ENCODE measurements at regions not wholly inside any gene's neighbourhood (a gene's known extent, or its start where the extent isn't known, plus 50 kb on each side); places are given as distances from the start of the nearest gene placed in this dataset.
"Not testable (repeated sequence)": the region's sequence is repeated elsewhere in the genome, so short reads cannot be mapped to it uniquely, and the experiment has no call there.

GRCh38 chr14:55807053-55807880 lies 227.3 kb downstream of the KTN1 start:
- peak; percentile 60 to 68 for DNase-seq (ENCODE audit: low read depth in 2 of 2)

- no peak for DNase-seq (ENCODE audit: low read depth in 2 of 2)
Measured at GRCh38 chr14:55807881-55808379, 227.9 kb downstream of the KTN1 start.

GRCh38 chr14:55813630-55814029 lies 233.6 kb downstream of the KTN1 start:
- no peak for DNase-seq (ENCODE audit: low read depth in 2 of 2)

- no peak for DNase-seq (ENCODE audit: low read depth in 2 of 2)
Measured at GRCh38 chr14:55814064-55814463, 234.1 kb downstream of the KTN1 start.

GRCh38 chr14:55814873-55815272 lies 234.9 kb downstream of the KTN1 start:
- DNase-seq (ENCODE audit: low read depth in 2 of 2) = no peak

- DNase-seq (ENCODE audit: low read depth in 2 of 2) = no peak
Measured at GRCh38 chr14:55816225-55816624, 236.2 kb downstream of the KTN1 start.

- DNase-seq (ENCODE audit: low read depth in 2 of 2) = no peak
Measured at GRCh38 chr14:55819610-55820304, 239.8 kb downstream of the KTN1 start.

GRCh38 chr14:55822906-55823305 lies 242.9 kb downstream of the KTN1 start:
- DNase-seq (ENCODE audit: low read depth in 2 of 2) = no peak

GRCh38 chr14:55832122-55832911 lies 252.3 kb downstream of the KTN1 start:
- DNase-seq (ENCODE audit: low read depth in 2 of 2) = no peak

GRCh38 chr14:55832974-55833373 lies 253.0 kb downstream of the KTN1 start:
- no peak for DNase-seq (ENCODE audit: low read depth in 2 of 2)

- DNase-seq (ENCODE audit: low read depth in 2 of 2) = no peak
Measured at GRCh38 chr14:55834390-55834789, 254.4 kb downstream of the KTN1 start.

GRCh38 chr14:55835985-55836384 lies 256.0 kb downstream of the KTN1 start:
- no peak for DNase-seq (ENCODE audit: low read depth in 2 of 2)

GRCh38 chr14:55837467-55837866 lies 257.5 kb downstream of the KTN1 start:
- DNase-seq (ENCODE audit: low read depth in 2 of 2) = no peak

GRCh38 chr14:55838529-55839052 lies 258.6 kb downstream of the KTN1 start:
- no peak for DNase-seq (ENCODE audit: low read depth in 2 of 2)

GRCh38 chr14:55839301-55839947 lies 259.4 kb downstream of the KTN1 start:
- DNase-seq (ENCODE audit: low read depth in 2 of 2) = not testable (repeated sequence)

- DNase-seq (ENCODE audit: low read depth in 2 of 2) = no peak
Measured at GRCh38 chr14:55840821-55841220, 260.8 kb downstream of the KTN1 start.

GRCh38 chr14:55841625-55842024 lies 261.6 kb downstream of the KTN1 start:
- no peak for DNase-seq (ENCODE audit: low read depth in 2 of 2)

GRCh38 chr14:55843718-55844403 lies 263.9 kb downstream of the KTN1 start:
- no peak for DNase-seq (ENCODE audit: low read depth in 2 of 2)

GRCh38 chr14:55845963-55846825 lies 266.2 kb downstream of the KTN1 start:
- DNase-seq (ENCODE audit: low read depth in 2 of 2) = no peak

Data from stimulated activated CD8-positive, alpha-beta memory T cell treated with anti-CD3 and anti-CD28 coated beads, Interleukin-7, amount 100 ng/mL, for 4 hours (primary cell).